Gastrocnemius medialis (tissue), 4 donors: ENCODE measurements at regions not wholly inside any gene's neighbourhood (a gene's known extent, or its start where the extent isn't known, plus 50 kb on each side); places are given as distances from the start of the nearest gene placed in this dataset.

Experiments
- ATAC-seq, 2 donors: fragments of 150-250 bp; one replicate each; pipeline ENCODE4 v1.9.1; 2016
- DNase-seq, 2 donors: peaks; one replicate each; pipeline ENCODE4 v3.0.0-alpha.2; 2019
- H3K27ac ChIP-seq, 4 donors: fragments of 200-600 bp; sonication (generic); 1 replicate in 1 of 4; 2 replicates in 3 of 4; pipeline ENCODE4 v1.5.1; 2016 to 2018; ENCODE audit warnings: mild to moderate bottlenecking in 2 of 4, moderate library complexity in 1 of 4
- H3K27me3 ChIP-seq, 3 donors: fragments of 200-600 bp; sonication (generic) in 2 of 3; 1 replicate in 1 of 3; 2 replicates in 2 of 3; pipeline versions ENCODE4 v1.5.1 to v1.6.0; 2016 to 2019; ENCODE audit warnings: mild to moderate bottlenecking in 1 of 3, moderate library complexity in 1 of 3
- H3K36me3 ChIP-seq, 2 donors: fragments of 200-600 bp; sonication (generic) in 1 of 2; one replicate each; pipeline ENCODE4 v1.5.1; 2017 to 2018
- H3K4me1 ChIP-seq, 2 donors: fragments of 200-600 bp; sonication (generic) in 1 of 2; one replicate each; pipeline ENCODE4 v1.5.1; 2016 to 2017; ENCODE audit warnings: mild to moderate bottlenecking in 2 of 2
- H3K4me3 ChIP-seq, 4 donors: fragments of 200-600 bp; sonication (generic) in 3 of 4; 1 replicate in 1 of 4; 2 replicates in 3 of 4; pipeline ENCODE4 v1.5.1; 2016 to 2019; ENCODE audit warnings: mild to moderate bottlenecking in 2 of 4
- H3K9me3 ChIP-seq, 3 donors: fragments of 200-600 bp; sonication (generic) in 2 of 3; 1 replicate in 1 of 3; 2 replicates in 2 of 3; pipeline ENCODE4 v1.5.1; 2016 to 2019
- CTCF ChIP-seq, 5 experiments: fragments of 450-650 bp in 3 of 5; fragments of 200-600 bp in 2 of 5; sonication (generic) in 2 of 5; IDR thresholded peaks in 4 of 5; conservative IDR thresholded peaks in 1 of 5; 1 replicate in 4 of 5; 2 replicates in 1 of 5; pipeline ENCODE4 v1.5.1; 2016 to 2019; ENCODE audit warnings: antibody characterized with exemption in 5 of 5, mild to moderate bottlenecking in 3 of 5, moderate library complexity in 3 of 5
- POLR2A ChIP-seq, 2 donors: fragments of 450-650 bp; IDR thresholded peaks; one replicate each; pipeline ENCODE4 v1.6.1; 2017; ENCODE audit warnings: antibody characterized with exemption in 2 of 2, mild to moderate bottlenecking in 2 of 2, moderate library complexity in 2 of 2
- in situ Hi-C, 4 donors: fragments of 200-750 bp; cut with MboI; loops; one replicate each; pipeline versions ENCODE4 v1.15.0 to v1.8.0; 2017; ENCODE audit warnings: low sequenced_read_pairs in 4 of 4
- intact Hi-C: fragments of 100-400 bp; cut with DNase I; formaldehyde crosslinking; loops from one replicate; pipeline ENCODE4 v1.15.1; 2023; ENCODE audit warnings: low total_unique reads

- intact Hi-C loops (no loop called here), in situ Hi-C loops (loop anchor here in 1 of 4 donors (25.0 kb wide), 1 partner anchor 91 kb away; no protein-coding TSS in a partner anchor)
- DNase-seq (no peak), ATAC-seq (no peak)
- TF ChIP-seq CTCF (IDR thresholded peaks at IDR 0.05 in 4 of 5, conservative IDR thresholded peaks at IDR 0.05 in 1 of 5): no peak
- no peak for TF ChIP-seq POLR2A (IDR thresholded peaks at IDR 0.05)
- no peak overlapping the region for H3K27ac ChIP-seq
- no peaks in the 10 kb centered on the region for H3K9me3 ChIP-seq
- no peaks in the 10 kb centered on the region for H3K36me3 ChIP-seq
- H3K4me1 ChIP-seq: no peaks in the 10 kb centered on the region
- no peaks in the 10 kb centered on the region for H3K27me3 ChIP-seq
- H3K4me3 ChIP-seq: no peak overlapping the region
These were observed 154.6 kb upstream of the RPS6KA3 start for GRCh38 chrX:20421275-20421674.

GRCh38 chrX:20420058-20420457 lies 153.3 kb upstream of the RPS6KA3 start:
- Histone ChIP-seq H3K27me3 (no peaks in the 10 kb centered on the region), H3K4me1 (no peaks in the 10 kb centered on the region), H3K36me3 (no peaks in the 10 kb centered on the region), H3K27ac (no peak overlapping the region), H3K4me3 (no peak overlapping the region), H3K9me3 (no peaks in the 10 kb centered on the region)
- TF ChIP-seq CTCF (IDR thresholded peaks at IDR 0.05 in 4 of 5, conservative IDR thresholded peaks at IDR 0.05 in 1 of 5) (no peak), POLR2A (IDR thresholded peaks at IDR 0.05) (no peak)
- DNase-seq: no peak
- in situ Hi-C loops: loop anchor here in 1 of 4 donors (25.0 kb wide), 1 partner anchor 92 kb away; no protein-coding TSS in a partner anchor
- ATAC-seq: no peak
- intact Hi-C loops: no loop called here

- Histone ChIP-seq H3K27me3 (no peaks in the 10 kb centered on the region), H3K4me1 (no peaks in the 10 kb centered on the region), H3K9me3 (no peaks in the 10 kb centered on the region), H3K4me3 (no peak overlapping the region), H3K36me3 (no peaks in the 10 kb centered on the region), H3K27ac (no peak overlapping the region)
- no peak for DNase-seq
- intact Hi-C loops: no loop called here
- ATAC-seq: no peak
- in situ Hi-C loops: loop anchor here in 1 of 4 donors (25.0 kb wide), 1 partner anchor 94 kb away; no protein-coding TSS in a partner anchor
- TF ChIP-seq POLR2A (IDR thresholded peaks at IDR 0.05) (no peak), CTCF (IDR thresholded peaks at IDR 0.05 in 4 of 5, conservative IDR thresholded peaks at IDR 0.05 in 1 of 5) (no peak)
These were observed 151.9 kb upstream of the RPS6KA3 start for GRCh38 chrX:20418379-20419150.

- DNase-seq: no peak
- Histone ChIP-seq H3K4me3 (no peak overlapping the region), H3K27ac (no peak overlapping the region), H3K27me3 (no peaks in the 10 kb centered on the region), H3K36me3 (no peaks in the 10 kb centered on the region), H3K4me1 (no peaks in the 10 kb centered on the region), H3K9me3 (no peaks in the 10 kb centered on the region)
- intact Hi-C loops: no loop called here
- in situ Hi-C loops: loop anchor here in 1 of 4 donors (25.0 kb wide), 1 partner anchor 97 kb away; no protein-coding TSS in a partner anchor
- no peak for TF ChIP-seq POLR2A (IDR thresholded peaks at IDR 0.05)
- TF ChIP-seq CTCF (IDR thresholded peaks at IDR 0.05 in 4 of 5, conservative IDR thresholded peaks at IDR 0.05 in 1 of 5): no peak
- no peak for ATAC-seq
These were observed 148.2 kb upstream of the RPS6KA3 start for GRCh38 chrX:20414762-20415445.
